Keratinocyte (primary cell): ENCODE measurements at regions not wholly inside any gene's neighbourhood (a gene's known extent, or its start where the extent isn't known, plus 50 kb on each side); places are given as distances from the start of the nearest gene placed in this dataset.

Source experiments
- DNase-seq: peaks from one replicate; pipeline ENCODE4 v3.0.0-alpha.2; 2011; ENCODE audit warnings: low read depth, missing footprints, low spot score
- FAIRE-seq: peaks from 2 replicates; lab custom pipeline; 2011; peaks lifted over from hg19 to GRCh38; lab: Jason Lieb, UNC
- H2AFZ ChIP-seq: 2 replicates; pipeline ENCODE4 v1.6.0; 2012; ENCODE audit warnings: low read length, control low read depth, inconsistent platforms; ENCODE audit not compliant: control insufficient read depth
- H3K27ac ChIP-seq: 2 replicates; pipeline ENCODE4 v1.5.1; 2011; ENCODE audit warnings: low read length; ENCODE audit not compliant: control insufficient read depth, insufficient read depth
- H3K27me3 ChIP-seq: 3 replicates; pipeline ENCODE4 v1.6.0; 2011; ENCODE audit warnings: low read length; ENCODE audit not compliant: control insufficient read depth, insufficient read depth; ENCODE audit errors: extremely low read depth
- H3K36me3 ChIP-seq, 2 experiments: 2 replicates in 1 of 2; 3 replicates in 1 of 2; pipeline ENCODE4 v1.5.1; 2011; ENCODE audit warnings: low read length in 2 of 2, mild to moderate bottlenecking in 1 of 2; ENCODE audit not compliant: control insufficient read depth in 2 of 2, insufficient read depth in 2 of 2; ENCODE audit errors: extremely low read depth in 1 of 2
- H3K4me1 ChIP-seq: 3 replicates; pipeline ENCODE4 v1.5.1; 2011; ENCODE audit warnings: low read length; ENCODE audit not compliant: control insufficient read depth, insufficient read depth; ENCODE audit errors: extremely low read depth
- H3K4me2 ChIP-seq: 3 replicates; pipeline ENCODE4 v1.6.0; 2011; ENCODE audit warnings: low read depth, low read length; ENCODE audit not compliant: control insufficient read depth, insufficient read depth; ENCODE audit errors: extremely low read depth
- H3K4me3 ChIP-seq, 3 experiments: fragments of 200-600 bp in 1 of 3; sonication (generic) in 1 of 3; 2 replicates in 2 of 3; 3 replicates in 1 of 3; pipeline ENCODE4 v1.5.1; 2011 to 2016; ENCODE audit warnings: low read length in 3 of 3, mild to moderate bottlenecking in 3 of 3, control low read depth in 2 of 3, inconsistent platforms in 1 of 3, low read depth in 1 of 3, mixed read lengths in 1 of 3, mixed run types in 1 of 3, moderate library complexity in 1 of 3; ENCODE audit not compliant: control insufficient read depth in 2 of 3, insufficient read depth in 2 of 3; ENCODE audit errors: extremely low read depth in 1 of 3
- H3K79me2 ChIP-seq: 2 replicates; pipeline ENCODE4 v1.6.0; 2012; ENCODE audit warnings: low read length; ENCODE audit not compliant: control insufficient read depth, insufficient read depth
- H3K9ac ChIP-seq: 3 replicates; pipeline ENCODE4 v1.6.0; 2011; ENCODE audit warnings: low read length; ENCODE audit not compliant: control insufficient read depth, insufficient read depth; ENCODE audit errors: extremely low read depth
- H3K9me1 ChIP-seq: 3 replicates; pipeline ENCODE4 v1.6.0; 2011; ENCODE audit warnings: low read length; ENCODE audit not compliant: control insufficient read depth, insufficient read depth; ENCODE audit errors: extremely low read depth
- H3K9me3 ChIP-seq: 2 replicates; pipeline ENCODE4 v1.5.1; 2012; ENCODE audit warnings: low read depth, low read length; ENCODE audit not compliant: control insufficient read depth
- H4K20me1 ChIP-seq: 3 replicates; pipeline ENCODE4 v1.6.0; 2011; ENCODE audit warnings: low read length; ENCODE audit not compliant: control insufficient read depth, insufficient read depth; ENCODE audit errors: extremely low read depth
- CTCF ChIP-seq, 3 experiments: IDR thresholded peaks in 1 of 3; conservative IDR thresholded peaks in 1 of 3; optimal IDR thresholded peaks in 1 of 3; 2 replicates in 2 of 3; 3 replicates in 1 of 3; pipeline versions ENCODE3 to v1.5.1; 2011; ENCODE audit warnings: low read length in 3 of 3, mild to moderate bottlenecking in 3 of 3, moderate library complexity in 2 of 3, control low read depth in 1 of 3, inconsistent platforms in 1 of 3; ENCODE audit not compliant: insufficient read depth in 2 of 3; ENCODE audit errors: extremely low read depth in 1 of 3
- EZH2 ChIP-seq: IDR thresholded peaks from one replicate; pipeline ENCODE4 v1.6.1; 2012; ENCODE audit warnings: inconsistent platforms, mild to moderate bottlenecking, low read length, moderate library complexity
- dilution Hi-C: fragments of 300-500 bp; cut with MboI; formaldehyde crosslinking; loops from one replicate; pipeline ENCODE4 v1.7.0; 2020; ENCODE audit warnings: low sequenced_read_pairs; ENCODE audit not compliant: extremely low pct_ligation_motif_present

GRCh38 chr2:21314322-21314835 is 190.6 kb downstream of the TDRD15 start:
- Histone ChIP-seq H3K27me3 (no peaks in the 10 kb centered on the region), H3K9ac (no peak overlapping the region), H3K9me1 (no peaks in the 10 kb centered on the region), H4K20me1 (no peaks in the 10 kb centered on the region), H3K4me3 (no peak overlapping the region), H2AFZ (no peak overlapping the region), H3K79me2 (no peaks in the 10 kb centered on the region), H3K4me1 (no peaks in the 10 kb centered on the region), H3K4me2 (no peak overlapping the region), H3K9me3 (no peaks in the 10 kb centered on the region), H3K27ac (no peak overlapping the region), H3K36me3 (no peaks in the 10 kb centered on the region)
- DNase-seq, result no peak
- no peak for TF ChIP-seq CTCF (optimal IDR thresholded peaks at IDR 0.05 in 1 of 3, IDR thresholded peaks at IDR 0.05 in 1 of 3, conservative IDR thresholded peaks at IDR 0.05 in 1 of 3; ENCODE audit: extremely low read depth in 1 of 3, insufficient read depth in 2 of 3, low read length in 3 of 3)
- TF ChIP-seq EZH2, result no peak
- FAIRE-seq, result no peak
- dilution Hi-C loops, result no loop called here

DNA sequence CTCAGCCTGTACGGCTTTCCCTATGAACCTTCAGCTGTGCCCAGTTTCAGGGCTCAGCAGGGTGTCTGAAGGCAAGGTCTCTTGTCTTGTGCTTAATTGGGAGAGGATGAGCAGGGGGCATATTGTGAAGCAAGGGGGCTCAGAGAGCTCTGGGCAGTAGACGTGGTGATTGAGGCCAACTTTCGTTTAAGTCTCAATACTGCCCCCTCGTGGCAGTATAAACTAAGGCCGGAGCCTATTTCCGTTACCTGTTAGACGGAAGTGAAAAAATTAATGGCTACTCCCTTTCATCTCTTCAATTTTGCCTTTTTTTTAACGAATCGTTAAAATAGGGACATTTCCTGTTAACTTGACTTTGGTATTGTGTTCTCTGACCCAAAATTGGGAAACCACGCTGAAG is 193.4 kb downstream of the TDRD15 start:
- TF ChIP-seq CTCF (optimal IDR thresholded peaks at IDR 0.05 in 1 of 3, IDR thresholded peaks at IDR 0.05 in 1 of 3, conservative IDR thresholded peaks at IDR 0.05 in 1 of 3; ENCODE audit: extremely low read depth in 1 of 3, insufficient read depth in 2 of 3, low read length in 3 of 3) (peak; percentile 68 to 77 (median 70)), EZH2 (no peak)
- dilution Hi-C loops, result no loop called here
- Histone ChIP-seq H3K9ac (no peak overlapping the region), H3K4me1 (no peaks in the 10 kb centered on the region), H3K9me1 (no peaks in the 10 kb centered on the region), H2AFZ (no peak overlapping the region), H3K27ac (no peak overlapping the region), H3K9me3 (no peaks in the 10 kb centered on the region), H3K4me3 (no peak overlapping the region), H3K36me3 (no peaks in the 10 kb centered on the region), H3K4me2 (no peak overlapping the region), H4K20me1 (no peaks in the 10 kb centered on the region), H3K79me2 (no peaks in the 10 kb centered on the region), H3K27me3 (no peaks in the 10 kb centered on the region)
- DNase-seq (no peak), FAIRE-seq (no peak)
